Fibroblast of lung (primary cell): ENCODE measurements at regions not wholly inside any gene's neighbourhood (a gene's known extent, or its start where the extent isn't known, plus 50 kb on each side); places are given as distances from the start of the nearest gene placed in this dataset.

ENCODE experiments used
- DNase-seq, 2 donors: peaks; one replicate each; pipeline versions ENCODE4 v3.0.0 to v3.0.0-alpha.2; 2010; ENCODE audit warnings: low read depth in 2 of 2
- H2AFZ ChIP-seq: 2 replicates; pipeline ENCODE4 v1.5.1; 2012; ENCODE audit warnings: low read length, control low read depth, inconsistent platforms
- H3K27ac ChIP-seq: 2 replicates; pipeline ENCODE4 v1.5.1; 2011; ENCODE audit warnings: low read length, control low read depth; ENCODE audit not compliant: insufficient read depth
- H3K27me3 ChIP-seq: 2 replicates; pipeline ENCODE4 v1.5.1; 2011; ENCODE audit warnings: mild to moderate bottlenecking, low read length; ENCODE audit not compliant: control insufficient read depth, insufficient read depth
- H3K36me3 ChIP-seq: 2 replicates; pipeline ENCODE4 v1.5.1; 2011; ENCODE audit warnings: low read length; ENCODE audit not compliant: control insufficient read depth, insufficient read depth
- H3K4me1 ChIP-seq: 2 replicates; pipeline ENCODE4 v1.5.1; 2011; ENCODE audit warnings: low read length; ENCODE audit not compliant: control insufficient read depth, insufficient read depth; ENCODE audit errors: extremely low read depth
- H3K4me2 ChIP-seq: 2 replicates; pipeline ENCODE4 v1.5.1; 2011; ENCODE audit warnings: low read length, control low read depth; ENCODE audit not compliant: insufficient read depth; ENCODE audit errors: extremely low read depth
- H3K4me3 ChIP-seq, 4 experiments: fragments of 200-600 bp in 1 of 4; sonication (generic) in 1 of 4; replicated peaks in 1 of 4; 2 replicates each; pipeline ENCODE4 v1.5.1; 2011 to 2016; ENCODE audit warnings: low read length in 4 of 4, low read depth in 3 of 4, mild to moderate bottlenecking in 3 of 4, control low read depth in 2 of 4, inconsistent platforms in 1 of 4, mixed read lengths in 1 of 4; ENCODE audit not compliant: insufficient read depth in 1 of 4; ENCODE audit errors: control extremely low read depth in 1 of 4
- H3K79me2 ChIP-seq: 2 replicates; pipeline ENCODE4 v1.5.1; 2012; ENCODE audit warnings: mild to moderate bottlenecking, low read length, inconsistent platforms; ENCODE audit not compliant: control insufficient read depth, insufficient read depth
- H3K9ac ChIP-seq: 2 replicates; pipeline ENCODE4 v1.5.1; 2011; ENCODE audit warnings: mild to moderate bottlenecking, low read length, control low read depth; ENCODE audit not compliant: insufficient read depth
- H3K9me3 ChIP-seq: 2 replicates; pipeline ENCODE4 v1.5.1; 2012; ENCODE audit warnings: low read depth, low read length; ENCODE audit not compliant: control insufficient read depth, insufficient read depth
- H4K20me1 ChIP-seq: 2 replicates; pipeline ENCODE4 v1.5.1; 2011; ENCODE audit warnings: low read length; ENCODE audit not compliant: control insufficient read depth, insufficient read depth; ENCODE audit errors: extremely low read depth
- EZH2 ChIP-seq: IDR thresholded peaks from 2 replicates; pipeline ENCODE4 v1.5.1; 2012; ENCODE audit warnings: low read length, control low read depth, mild to moderate bottlenecking; ENCODE audit errors: missing control alignments
- TF ChIP-seq, protein P1 (sequence below), 2 donors: IDR thresholded peaks in 1 of 2; conservative IDR thresholded peaks in 1 of 2; 1 replicate in 1 of 2; 2 replicates in 1 of 2; pipeline ENCODE4 v1.5.1; 2011 to 2012; ENCODE audit warnings: low read length in 2 of 2, control low read depth in 1 of 2, inconsistent platforms in 1 of 2, low read depth in 1 of 2, mild to moderate bottlenecking in 1 of 2

DNA sequence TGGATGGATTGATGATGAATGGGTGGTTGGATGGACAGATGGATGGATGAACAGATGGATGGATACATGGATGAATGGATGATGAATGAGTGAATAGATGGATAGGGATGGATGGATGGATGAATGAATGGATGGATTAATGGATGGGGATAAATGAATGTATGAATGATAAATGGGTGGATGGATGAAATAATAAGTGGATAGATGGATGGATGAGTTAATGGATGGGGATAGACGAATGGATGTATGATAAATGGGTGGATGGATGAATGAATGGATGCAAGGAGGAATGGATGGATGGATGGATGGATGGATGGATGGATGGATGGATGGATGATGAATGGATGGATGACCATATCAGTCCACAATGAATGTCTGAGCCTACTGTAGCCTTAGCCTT, 381.9 kb downstream of the SETD4 start:
- no peaks in the 10 kb centered on the region for H3K9me3 ChIP-seq
- H3K4me3 ChIP-seq, result no peak overlapping the region
- H4K20me1 ChIP-seq, result no peaks in the 10 kb centered on the region
- no peaks in the 10 kb centered on the region for H3K27me3 ChIP-seq
- no peaks in the 10 kb centered on the region for H3K36me3 ChIP-seq
- no peak for TF ChIP-seq EZH2
- TF ChIP-seq, protein P1, sequence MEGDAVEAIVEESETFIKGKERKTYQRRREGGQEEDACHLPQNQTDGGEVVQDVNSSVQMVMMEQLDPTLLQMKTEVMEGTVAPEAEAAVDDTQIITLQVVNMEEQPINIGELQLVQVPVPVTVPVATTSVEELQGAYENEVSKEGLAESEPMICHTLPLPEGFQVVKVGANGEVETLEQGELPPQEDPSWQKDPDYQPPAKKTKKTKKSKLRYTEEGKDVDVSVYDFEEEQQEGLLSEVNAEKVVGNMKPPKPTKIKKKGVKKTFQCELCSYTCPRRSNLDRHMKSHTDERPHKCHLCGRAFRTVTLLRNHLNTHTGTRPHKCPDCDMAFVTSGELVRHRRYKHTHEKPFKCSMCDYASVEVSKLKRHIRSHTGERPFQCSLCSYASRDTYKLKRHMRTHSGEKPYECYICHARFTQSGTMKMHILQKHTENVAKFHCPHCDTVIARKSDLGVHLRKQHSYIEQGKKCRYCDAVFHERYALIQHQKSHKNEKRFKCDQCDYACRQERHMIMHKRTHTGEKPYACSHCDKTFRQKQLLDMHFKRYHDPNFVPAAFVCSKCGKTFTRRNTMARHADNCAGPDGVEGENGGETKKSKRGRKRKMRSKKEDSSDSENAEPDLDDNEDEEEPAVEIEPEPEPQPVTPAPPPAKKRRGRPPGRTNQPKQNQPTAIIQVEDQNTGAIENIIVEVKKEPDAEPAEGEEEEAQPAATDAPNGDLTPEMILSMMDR (conservative IDR thresholded peaks at IDR 0.05 in 1 of 2, IDR thresholded peaks at IDR 0.05 in 1 of 2; ENCODE audit: low read depth in 1 of 2, low read length in 2 of 2), result no peak
- no peaks in the 10 kb centered on the region for H3K4me1 ChIP-seq
- H2AFZ ChIP-seq, result no peak overlapping the region
- H3K79me2 ChIP-seq, result no peaks in the 10 kb centered on the region
- no peak overlapping the region for H3K9ac ChIP-seq
- H3K27ac ChIP-seq, result no peak overlapping the region
- no peak overlapping the region for H3K4me2 ChIP-seq
- DNase-seq, result no peak

DNA sequence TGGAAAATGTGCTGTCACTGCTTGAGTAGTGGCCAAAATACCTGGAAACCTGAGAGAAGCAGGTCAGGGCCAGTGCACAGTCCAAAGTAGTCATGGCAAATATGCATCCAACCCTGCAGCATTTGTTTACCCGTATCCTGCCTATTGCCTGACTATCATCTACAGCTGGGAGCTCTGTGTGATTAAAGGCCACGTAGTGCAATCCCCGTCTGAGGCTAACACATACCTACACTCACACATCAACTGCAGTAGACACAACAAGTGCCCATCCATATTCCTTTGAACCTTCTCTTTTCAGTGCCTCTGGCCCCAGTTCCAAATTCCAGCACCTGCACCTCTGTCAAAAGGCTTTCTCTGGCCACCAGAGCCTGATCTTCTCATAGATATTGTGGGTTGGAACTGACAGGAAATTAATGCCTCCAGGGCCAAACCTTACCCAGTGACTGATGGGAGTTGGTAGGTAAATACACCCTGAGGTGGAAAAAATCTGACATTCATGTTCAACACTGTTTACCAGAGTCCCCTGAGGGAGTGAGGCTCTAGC, 383.0 kb downstream of the SETD4 start:
- Histone ChIP-seq H3K36me3 (no peaks in the 10 kb centered on the region), H2AFZ (no peak overlapping the region), H3K27ac (no peak overlapping the region), H3K79me2 (no peaks in the 10 kb centered on the region), H4K20me1 (no peaks in the 10 kb centered on the region), H3K4me2 (no peak overlapping the region), H3K4me3 (no peak overlapping the region), H3K9me3 (no peaks in the 10 kb centered on the region), H3K4me1 (no peaks in the 10 kb centered on the region), H3K9ac (no peak overlapping the region), H3K27me3 (no peaks in the 10 kb centered on the region)
- DNase-seq, result no peak
- TF ChIP-seq EZH2, result no peak
- TF ChIP-seq, protein P1 (conservative IDR thresholded peaks at IDR 0.05 in 1 of 2, IDR thresholded peaks at IDR 0.05 in 1 of 2; ENCODE audit: low read depth in 1 of 2, low read length in 2 of 2), result no peak

DNA sequence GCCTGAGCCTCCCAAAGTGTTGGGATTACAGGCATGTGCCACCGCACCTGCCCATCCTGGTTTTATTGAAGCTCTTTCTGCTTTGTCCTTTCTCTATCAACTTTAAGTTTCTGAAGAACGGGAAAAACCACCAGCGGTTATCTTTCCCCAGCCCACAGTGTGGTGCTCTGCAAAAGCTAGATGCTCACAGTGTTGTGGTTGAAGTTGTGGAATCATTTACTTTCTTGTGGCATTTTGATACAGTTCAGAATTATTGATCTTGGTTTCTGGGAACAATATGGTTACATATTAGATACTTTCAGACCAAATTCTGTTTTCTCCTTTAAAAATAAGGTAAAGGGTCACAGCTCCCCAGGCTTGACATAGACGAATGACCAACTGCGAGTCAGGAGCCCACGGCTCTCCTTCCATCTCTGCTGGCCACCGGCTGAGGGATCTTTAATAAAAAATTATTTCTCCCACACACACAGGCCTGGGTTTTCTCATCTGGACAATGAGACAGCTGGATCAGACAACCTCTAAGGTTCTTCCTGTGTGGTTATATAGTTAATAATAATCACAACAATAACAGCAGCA, 385.3 kb downstream of the SETD4 start:
- Histone ChIP-seq H3K4me2 (no peak overlapping the region), H3K36me3 (no peaks in the 10 kb centered on the region)
- TF ChIP-seq, protein P1 (conservative IDR thresholded peaks at IDR 0.05 in 1 of 2, IDR thresholded peaks at IDR 0.05 in 1 of 2; ENCODE audit: low read depth in 1 of 2, low read length in 2 of 2), result no peak
- TF ChIP-seq EZH2, result no peak

More for the DNA sequence above, 385.3 kb downstream of the SETD4 start:
- H2AFZ ChIP-seq, result no peak overlapping the region
- peak in 1 of 2 donors; percentile 23 for DNase-seq
- no peak overlapping the region for H3K4me3 ChIP-seq
- H3K79me2 ChIP-seq, result no peaks in the 10 kb centered on the region
- H3K9ac ChIP-seq, result no peak overlapping the region
- no peaks in the 10 kb centered on the region for H3K9me3 ChIP-seq
- H3K27ac ChIP-seq, result no peak overlapping the region
- no peaks in the 10 kb centered on the region for H3K27me3 ChIP-seq
- no peaks in the 10 kb centered on the region for H4K20me1 ChIP-seq
- no peaks in the 10 kb centered on the region for H3K4me1 ChIP-seq
